ENCODE measurements at regions not wholly inside any gene's neighbourhood (a gene's known extent, or its start where the extent isn't known, plus 50 kb on each side); places are given as distances from the start of the nearest gene placed in this dataset.

DNA sequence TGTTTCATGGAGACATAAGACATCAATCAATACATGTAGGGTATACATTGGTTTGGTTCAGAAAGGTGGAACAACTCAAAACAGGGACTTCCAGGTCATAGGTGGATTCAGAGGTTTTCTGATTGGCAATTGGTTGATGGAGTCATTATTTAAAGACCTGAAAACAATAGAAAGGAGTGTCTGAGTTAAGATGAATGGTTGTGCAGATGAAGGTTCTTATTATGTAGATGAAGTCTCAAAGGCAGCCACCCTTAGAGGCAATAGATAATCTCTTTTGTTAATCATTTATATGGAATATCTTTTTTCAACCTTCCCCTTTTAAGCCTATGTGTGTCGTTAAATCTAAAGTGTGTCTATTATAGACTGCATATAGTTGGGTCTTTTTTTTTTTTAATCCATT, 67.8 kb upstream of the LYPLAL1 start:
- TF ChIP-seq, protein P1, sequence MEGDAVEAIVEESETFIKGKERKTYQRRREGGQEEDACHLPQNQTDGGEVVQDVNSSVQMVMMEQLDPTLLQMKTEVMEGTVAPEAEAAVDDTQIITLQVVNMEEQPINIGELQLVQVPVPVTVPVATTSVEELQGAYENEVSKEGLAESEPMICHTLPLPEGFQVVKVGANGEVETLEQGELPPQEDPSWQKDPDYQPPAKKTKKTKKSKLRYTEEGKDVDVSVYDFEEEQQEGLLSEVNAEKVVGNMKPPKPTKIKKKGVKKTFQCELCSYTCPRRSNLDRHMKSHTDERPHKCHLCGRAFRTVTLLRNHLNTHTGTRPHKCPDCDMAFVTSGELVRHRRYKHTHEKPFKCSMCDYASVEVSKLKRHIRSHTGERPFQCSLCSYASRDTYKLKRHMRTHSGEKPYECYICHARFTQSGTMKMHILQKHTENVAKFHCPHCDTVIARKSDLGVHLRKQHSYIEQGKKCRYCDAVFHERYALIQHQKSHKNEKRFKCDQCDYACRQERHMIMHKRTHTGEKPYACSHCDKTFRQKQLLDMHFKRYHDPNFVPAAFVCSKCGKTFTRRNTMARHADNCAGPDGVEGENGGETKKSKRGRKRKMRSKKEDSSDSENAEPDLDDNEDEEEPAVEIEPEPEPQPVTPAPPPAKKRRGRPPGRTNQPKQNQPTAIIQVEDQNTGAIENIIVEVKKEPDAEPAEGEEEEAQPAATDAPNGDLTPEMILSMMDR (IDR thresholded peaks at IDR 0.05; ENCODE audit: insufficient read depth, low read length, poor library complexity, severe bottlenecking) = no peak
- no peak for TF ChIP-seq EZH2phosphoT487 (conservative IDR thresholded peaks at IDR 0.05; ENCODE audit: low read length)
